ENCODE measurements at regions not wholly inside any gene's neighbourhood (a gene's known extent, or its start where the extent isn't known, plus 50 kb on each side); places are given as distances from the start of the nearest gene placed in this dataset.

DNA sequence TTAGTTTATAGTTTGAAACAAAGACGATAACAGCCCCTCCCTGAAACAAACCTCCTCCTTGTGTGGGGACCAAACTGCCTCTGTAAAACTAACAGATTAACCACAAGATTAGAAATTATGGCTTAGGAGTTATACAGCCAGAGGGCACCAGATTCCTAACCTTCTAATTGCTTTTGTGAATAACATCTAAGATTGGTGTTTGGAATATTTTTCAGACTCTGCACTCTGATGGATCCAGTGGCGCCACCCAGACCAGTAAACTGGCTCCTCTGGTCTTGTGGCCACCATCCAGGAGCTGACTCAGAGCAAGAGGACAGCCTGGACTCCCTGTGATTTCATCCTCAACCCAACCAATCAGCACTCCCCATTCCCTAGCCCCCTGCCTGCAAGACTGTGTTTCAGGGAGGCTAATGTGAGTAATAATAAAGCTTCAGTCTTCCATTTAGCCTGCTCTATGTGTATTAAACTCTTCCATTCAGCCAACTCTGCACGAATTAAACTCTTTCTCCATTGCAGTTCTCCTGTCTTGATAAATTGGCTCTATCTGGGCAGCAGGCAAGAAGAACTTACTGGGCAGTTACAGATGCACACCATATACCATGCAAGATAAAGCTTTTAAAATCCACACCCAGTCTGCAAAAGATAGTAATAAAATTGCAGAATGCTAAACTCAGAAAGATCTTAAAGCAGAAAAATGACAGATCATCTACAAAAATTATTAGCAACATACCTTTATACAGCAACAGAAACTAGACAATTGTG, 58.5 kb upstream of the SLC22A16 start (continued):
- TF ChIP-seq, protein P1, sequence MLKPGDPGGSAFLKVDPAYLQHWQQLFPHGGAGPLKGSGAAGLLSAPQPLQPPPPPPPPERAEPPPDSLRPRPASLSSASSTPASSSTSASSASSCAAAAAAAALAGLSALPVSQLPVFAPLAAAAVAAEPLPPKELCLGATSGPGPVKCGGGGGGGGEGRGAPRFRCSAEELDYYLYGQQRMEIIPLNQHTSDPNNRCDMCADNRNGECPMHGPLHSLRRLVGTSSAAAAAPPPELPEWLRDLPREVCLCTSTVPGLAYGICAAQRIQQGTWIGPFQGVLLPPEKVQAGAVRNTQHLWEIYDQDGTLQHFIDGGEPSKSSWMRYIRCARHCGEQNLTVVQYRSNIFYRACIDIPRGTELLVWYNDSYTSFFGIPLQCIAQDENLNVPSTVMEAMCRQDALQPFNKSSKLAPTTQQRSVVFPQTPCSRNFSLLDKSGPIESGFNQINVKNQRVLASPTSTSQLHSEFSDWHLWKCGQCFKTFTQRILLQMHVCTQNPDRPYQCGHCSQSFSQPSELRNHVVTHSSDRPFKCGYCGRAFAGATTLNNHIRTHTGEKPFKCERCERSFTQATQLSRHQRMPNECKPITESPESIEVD (tag by site-specific recombination; IDR thresholded peaks at IDR 0.05) = no peak
- TF ChIP-seq KLF9 (tag by site-specific recombination; IDR thresholded peaks at IDR 0.05; ENCODE audit: low read depth) = no peak
- TF ChIP-seq, protein P2, sequence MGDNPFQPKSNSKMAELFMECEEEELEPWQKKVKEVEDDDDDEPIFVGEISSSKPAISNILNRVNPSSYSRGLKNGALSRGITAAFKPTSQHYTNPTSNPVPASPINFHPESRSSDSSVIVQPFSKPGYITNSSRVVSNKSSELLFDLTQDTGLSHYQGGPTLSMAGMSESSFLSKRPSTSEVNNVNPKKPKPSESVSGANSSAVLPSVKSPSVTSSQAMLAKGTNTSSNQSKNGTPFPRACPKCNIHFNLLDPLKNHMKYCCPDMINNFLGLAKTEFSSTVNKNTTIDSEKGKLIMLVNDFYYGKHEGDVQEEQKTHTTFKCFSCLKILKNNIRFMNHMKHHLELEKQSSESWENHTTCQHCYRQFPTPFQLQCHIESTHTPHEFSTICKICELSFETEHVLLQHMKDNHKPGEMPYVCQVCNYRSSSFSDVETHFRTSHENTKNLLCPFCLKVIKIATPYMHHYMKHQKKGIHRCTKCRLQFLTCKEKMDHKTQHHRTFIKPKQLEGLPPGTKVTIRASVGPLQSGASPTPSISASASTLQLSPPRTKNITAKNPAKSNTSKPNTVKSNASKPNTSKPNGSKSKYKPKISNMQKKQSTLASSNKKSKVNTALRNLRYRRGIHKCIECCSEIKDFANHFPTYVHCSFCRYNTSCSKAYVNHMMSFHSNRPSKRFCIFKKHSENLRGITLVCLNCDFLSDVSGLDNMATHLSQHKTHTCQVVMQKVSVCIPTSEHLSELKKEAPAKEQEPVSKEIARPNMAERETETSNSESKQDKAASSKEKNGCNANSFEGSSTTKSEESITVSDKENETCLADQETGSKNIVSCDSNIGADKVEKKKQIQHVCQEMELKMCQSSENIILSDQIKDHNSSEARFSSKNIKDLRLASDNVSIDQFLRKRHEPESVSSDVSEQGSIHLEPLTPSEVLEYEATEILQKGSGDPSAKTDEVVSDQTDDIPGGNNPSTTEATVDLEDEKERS (tag by site-specific recombination; IDR thresholded peaks at IDR 0.05) = no peak

- Histone ChIP-seq H3K4me3 (ENCODE audit: low read depth, low read length) (no peak overlapping the region), H3K36me3 (ENCODE audit: control insufficient read depth in 2 of 2, insufficient read depth in 1 of 2, low read length in 2 of 2) (no peaks in the 10 kb centered on the region), H3K4me1 (ENCODE audit: control insufficient read depth, insufficient read depth, low read length) (peaks cover 8% of the 10 kb centered on the region), H3K27ac (ENCODE audit: extremely low read depth, low read depth, low read length) (no peak overlapping the region), H3K9me3 (ENCODE audit: control insufficient read depth, insufficient read depth, low read depth, low read length) (no peaks in the 10 kb centered on the region)
- ChIA-PET POLR2A (no interaction called here), CTCF (interaction anchor here (0.5 kb wide), 1 partner anchor 270 kb away, joined by 4 read pairs; no protein-coding TSS in a partner anchor)
- TF ChIP-seq ZNF837 (tag by site-specific recombination; IDR thresholded peaks at IDR 0.05) = no peak
- TF ChIP-seq ZNF155 (tag by site-specific recombination; IDR thresholded peaks at IDR 0.05) = no peak
- TF ChIP-seq OSR2 (tag by site-specific recombination; IDR thresholded peaks at IDR 0.05) = no peak
- TF ChIP-seq ZBTB6 (tag by site-specific recombination; IDR thresholded peaks at IDR 0.05) = no peak
- TF ChIP-seq YY1 (tag by site-specific recombination; IDR thresholded peaks at IDR 0.05) = no peak
- TF ChIP-seq ZNF10 (tag by site-specific recombination; IDR thresholded peaks at IDR 0.05) = no peak
Measured at GRCh38 chr6:110532431-110532830, 56.0 kb upstream of the SLC22A16 start.

GRCh38 chr6:110530671-110531070, 54.3 kb upstream of the SLC22A16 start:
- ChIA-PET CTCF (interaction anchor here (0.6 to 1.6 kb wide), 5 partner anchors 12 to 475 kb away, joined by 3 to 7 read pairs (median 3); no protein-coding TSS in a partner anchor), POLR2A (no interaction called here)

GRCh38 chr6:110529907-110530306, 53.5 kb upstream of the SLC22A16 start:
- H3K4me1 ChIP-seq (ENCODE audit: control insufficient read depth, insufficient read depth, low read length) = peaks cover 8% of the 10 kb centered on the region
- POLR2A ChIA-PET = interaction anchor here (0.6 kb wide), 1 partner anchor 749 kb away, joined by 3 read pairs; no protein-coding TSS in a partner anchor
- no peak overlapping the region for H3K4me3 ChIP-seq (ENCODE audit: low read depth, low read length)
- no peaks in the 10 kb centered on the region for H3K36me3 ChIP-seq (ENCODE audit: control insufficient read depth in 2 of 2, insufficient read depth in 1 of 2, low read length in 2 of 2)
- CTCF ChIA-PET = interaction anchor here (0.6 to 1.6 kb wide), 10 partner anchors 12 to 482 kb away, joined by 3 to 7 read pairs (median 3); no protein-coding TSS in a partner anchor
- no peak overlapping the region for H3K27ac ChIP-seq (ENCODE audit: extremely low read depth, low read depth, low read length)
- TF ChIP-seq ZBTB7A (tag by site-specific recombination; IDR thresholded peaks at IDR 0.05; ENCODE audit: low read depth) (no peak), ZNF529 (tag by site-specific recombination; IDR thresholded peaks at IDR 0.05; ENCODE audit: insufficient replicate concordance) (no peak), ZNF544 (tag by site-specific recombination; IDR thresholded peaks at IDR 0.05) (no peak), KLF1 (tag by site-specific recombination; IDR thresholded peaks at IDR 0.05) (no peak), ZNF423 (tag by site-specific recombination; IDR thresholded peaks at IDR 0.05) (no peak), ZNF174 (tag by site-specific recombination; IDR thresholded peaks at IDR 0.05) (no peak), ZNF560 (tag by site-specific recombination; IDR thresholded peaks at IDR 0.05; ENCODE audit: borderline replicate concordance) (no peak), ZBTB44 (tag by site-specific recombination; IDR thresholded peaks at IDR 0.05) (no peak), ZXDB (tag by site-specific recombination; IDR thresholded peaks at IDR 0.05) (no peak)
- TF ChIP-seq, protein P3, sequence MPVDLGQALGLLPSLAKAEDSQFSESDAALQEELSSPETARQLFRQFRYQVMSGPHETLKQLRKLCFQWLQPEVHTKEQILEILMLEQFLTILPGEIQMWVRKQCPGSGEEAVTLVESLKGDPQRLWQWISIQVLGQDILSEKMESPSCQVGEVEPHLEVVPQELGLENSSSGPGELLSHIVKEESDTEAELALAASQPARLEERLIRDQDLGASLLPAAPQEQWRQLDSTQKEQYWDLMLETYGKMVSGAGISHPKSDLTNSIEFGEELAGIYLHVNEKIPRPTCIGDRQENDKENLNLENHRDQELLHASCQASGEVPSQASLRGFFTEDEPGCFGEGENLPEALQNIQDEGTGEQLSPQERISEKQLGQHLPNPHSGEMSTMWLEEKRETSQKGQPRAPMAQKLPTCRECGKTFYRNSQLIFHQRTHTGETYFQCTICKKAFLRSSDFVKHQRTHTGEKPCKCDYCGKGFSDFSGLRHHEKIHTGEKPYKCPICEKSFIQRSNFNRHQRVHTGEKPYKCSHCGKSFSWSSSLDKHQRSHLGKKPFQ (tag by site-specific recombination; IDR thresholded peaks at IDR 0.05) = no peak
- H3K9me3 ChIP-seq (ENCODE audit: control insufficient read depth, insufficient read depth, low read depth, low read length) = no peaks in the 10 kb centered on the region

More at GRCh38 chr6:110530671-110531070, 54.3 kb upstream of the SLC22A16 start:
- Histone ChIP-seq H3K36me3 (ENCODE audit: control insufficient read depth in 2 of 2, insufficient read depth in 1 of 2, low read length in 2 of 2) (no peaks in the 10 kb centered on the region), H3K4me3 (ENCODE audit: low read depth, low read length) (no peak overlapping the region), H3K9me3 (ENCODE audit: control insufficient read depth, insufficient read depth, low read depth, low read length) (no peaks in the 10 kb centered on the region), H3K4me1 (ENCODE audit: control insufficient read depth, insufficient read depth, low read length) (peaks cover 8% of the 10 kb centered on the region), H3K27ac (ENCODE audit: extremely low read depth, low read depth, low read length) (no peak overlapping the region)
- TF ChIP-seq SETDB1 (IDR thresholded peaks at IDR 0.05; ENCODE audit: insufficient read length, low read length) (peak; percentile 79), ZNF560 (tag by site-specific recombination; IDR thresholded peaks at IDR 0.05; ENCODE audit: borderline replicate concordance) (no peak)

Data from HEK293 (cell line).